ENCODE measurements at regions not wholly inside any gene's neighbourhood (a gene's known extent, or its start where the extent isn't known, plus 50 kb on each side); places are given as distances from the start of the nearest gene placed in this dataset.

DNA sequence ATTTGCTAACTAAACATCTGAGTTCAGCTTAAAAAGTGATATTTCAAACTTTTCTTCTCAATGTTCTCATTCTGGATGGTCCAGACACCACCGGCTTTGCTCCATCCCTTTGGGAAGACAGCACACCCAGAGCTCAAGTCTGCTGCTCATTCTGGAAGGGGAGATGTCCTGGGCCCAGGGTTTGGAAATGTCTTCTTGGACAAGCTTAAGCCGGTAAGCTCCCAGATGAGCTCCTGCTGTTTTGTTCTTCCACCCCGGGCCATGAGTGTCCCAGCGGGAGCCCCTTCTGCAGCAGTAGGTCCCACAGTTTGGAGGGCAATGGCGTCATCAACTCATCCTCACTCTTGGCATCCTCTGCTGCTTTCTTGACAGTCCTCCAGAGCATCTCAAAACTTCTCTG lies 105.2 kb downstream of the TMEM100 start:
- H3K36me3 Mint-ChIP-seq (ENCODE audit: unreplicated experiment) = no peaks in the 10 kb centered on the region
- no peak overlapping the region for H3K27ac Mint-ChIP-seq (ENCODE audit: unreplicated experiment)
- peaks cover 9% of the 10 kb centered on the region for H3K27me3 Mint-ChIP-seq (ENCODE audit: unreplicated experiment)
- no peak for DNase-seq (ENCODE audit: extremely low spot score, unreplicated experiment)
- no peaks in the 10 kb centered on the region for H3K4me1 Mint-ChIP-seq (ENCODE audit: unreplicated experiment)
- TF ChIP-seq, protein P1, sequence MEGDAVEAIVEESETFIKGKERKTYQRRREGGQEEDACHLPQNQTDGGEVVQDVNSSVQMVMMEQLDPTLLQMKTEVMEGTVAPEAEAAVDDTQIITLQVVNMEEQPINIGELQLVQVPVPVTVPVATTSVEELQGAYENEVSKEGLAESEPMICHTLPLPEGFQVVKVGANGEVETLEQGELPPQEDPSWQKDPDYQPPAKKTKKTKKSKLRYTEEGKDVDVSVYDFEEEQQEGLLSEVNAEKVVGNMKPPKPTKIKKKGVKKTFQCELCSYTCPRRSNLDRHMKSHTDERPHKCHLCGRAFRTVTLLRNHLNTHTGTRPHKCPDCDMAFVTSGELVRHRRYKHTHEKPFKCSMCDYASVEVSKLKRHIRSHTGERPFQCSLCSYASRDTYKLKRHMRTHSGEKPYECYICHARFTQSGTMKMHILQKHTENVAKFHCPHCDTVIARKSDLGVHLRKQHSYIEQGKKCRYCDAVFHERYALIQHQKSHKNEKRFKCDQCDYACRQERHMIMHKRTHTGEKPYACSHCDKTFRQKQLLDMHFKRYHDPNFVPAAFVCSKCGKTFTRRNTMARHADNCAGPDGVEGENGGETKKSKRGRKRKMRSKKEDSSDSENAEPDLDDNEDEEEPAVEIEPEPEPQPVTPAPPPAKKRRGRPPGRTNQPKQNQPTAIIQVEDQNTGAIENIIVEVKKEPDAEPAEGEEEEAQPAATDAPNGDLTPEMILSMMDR (IDR thresholded peaks at IDR 0.05) = no peak
- H3K9me3 Mint-ChIP-seq (ENCODE audit: unreplicated experiment) = no peaks in the 10 kb centered on the region
- no peak overlapping the region for H3K4me3 Mint-ChIP-seq (ENCODE audit: unreplicated experiment)

DNA sequence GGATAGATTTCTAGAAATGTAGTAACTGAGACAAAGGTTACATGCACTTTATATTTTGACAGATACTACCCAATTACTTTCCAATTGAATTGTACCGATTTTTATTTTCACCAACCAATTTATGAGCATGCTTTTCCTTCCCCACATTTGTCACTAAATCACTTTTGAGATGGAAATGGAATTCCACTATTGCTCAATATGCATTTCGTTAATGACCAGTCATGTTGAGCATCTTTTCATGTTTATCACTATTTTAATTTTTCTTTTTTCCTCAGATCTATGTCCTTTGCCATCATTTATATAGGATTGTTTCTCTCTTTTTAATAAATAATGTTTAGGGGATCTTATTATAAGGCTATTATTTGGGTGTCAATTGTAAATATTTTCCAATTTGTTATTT lies 102.8 kb upstream of the SMIM36 start:
- TF ChIP-seq, protein P1 (IDR thresholded peaks at IDR 0.05) = no peak
- Mint-ChIP-seq H3K27me3 (ENCODE audit: unreplicated experiment) (peaks cover 9% of the 10 kb centered on the region), H3K4me3 (ENCODE audit: unreplicated experiment) (no peak overlapping the region), H3K9me3 (ENCODE audit: unreplicated experiment) (no peaks in the 10 kb centered on the region), H3K4me1 (ENCODE audit: unreplicated experiment) (no peaks in the 10 kb centered on the region), H3K27ac (ENCODE audit: unreplicated experiment) (no peak overlapping the region), H3K36me3 (ENCODE audit: unreplicated experiment) (no peaks in the 10 kb centered on the region)
- no peak for DNase-seq (ENCODE audit: extremely low spot score, unreplicated experiment)

DNA sequence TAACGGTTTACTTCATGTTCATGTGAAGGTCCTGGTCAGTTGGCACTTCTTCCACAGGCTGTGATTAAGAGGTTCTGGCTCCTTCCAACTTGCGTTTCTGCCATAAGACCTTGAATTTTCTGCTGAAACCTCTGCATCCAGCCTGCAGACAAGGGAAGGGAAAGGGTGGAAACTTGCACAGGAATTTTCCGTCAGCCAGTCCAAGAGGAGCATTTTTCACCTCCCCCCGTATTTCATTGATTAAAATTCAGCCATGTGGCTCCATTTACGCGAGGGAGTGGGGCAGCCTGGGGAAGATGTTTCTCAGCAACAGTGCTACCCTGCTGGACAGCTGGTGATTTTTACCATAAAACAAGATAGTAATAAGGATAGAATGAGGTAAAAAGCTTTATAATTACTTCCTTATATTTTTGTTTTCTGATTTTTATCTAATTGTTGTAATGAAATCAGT lies 101.5 kb upstream of the SMIM36 start:
- Mint-ChIP-seq H3K27ac (ENCODE audit: unreplicated experiment) (no peak overlapping the region), H3K9me3 (ENCODE audit: unreplicated experiment) (no peaks in the 10 kb centered on the region), H3K36me3 (ENCODE audit: unreplicated experiment) (no peaks in the 10 kb centered on the region), H3K4me1 (ENCODE audit: unreplicated experiment) (no peaks in the 10 kb centered on the region), H3K27me3 (ENCODE audit: unreplicated experiment) (peaks cover 5% of the 10 kb centered on the region), H3K4me3 (ENCODE audit: unreplicated experiment) (no peak overlapping the region)
- TF ChIP-seq, protein P1 (IDR thresholded peaks at IDR 0.05) = no peak
- DNase-seq (ENCODE audit: extremely low spot score, unreplicated experiment) = no peak

DNA sequence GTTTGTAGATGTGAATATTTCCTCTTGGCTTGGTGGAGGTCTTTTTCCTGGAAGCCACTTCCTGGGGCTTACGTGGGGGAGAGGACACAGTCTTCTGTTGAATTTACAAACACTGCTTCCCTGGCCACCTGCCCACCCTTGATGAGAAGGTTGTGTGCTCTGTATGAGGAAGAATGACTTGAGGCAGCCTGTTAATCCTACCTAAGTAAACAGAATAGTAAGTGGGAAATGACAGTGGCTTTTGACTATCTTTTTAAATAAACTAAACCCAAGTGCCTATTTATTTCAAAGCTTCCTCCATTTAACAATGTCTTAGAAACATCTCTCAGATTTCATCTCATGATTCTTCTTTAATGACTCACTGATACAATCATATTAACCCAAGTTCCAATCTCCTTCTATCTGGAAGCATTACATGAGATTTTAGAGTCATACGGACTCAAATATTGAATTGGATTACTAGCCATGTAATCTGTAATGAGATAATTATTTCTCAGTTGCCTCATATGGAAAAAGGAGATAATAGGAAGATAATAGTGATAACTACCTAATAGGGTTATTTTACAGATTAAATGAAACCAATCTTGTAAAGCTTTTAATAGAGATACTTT lies 96.6 kb upstream of the SMIM36 start:
- DNase-seq (ENCODE audit: extremely low spot score, unreplicated experiment) = no peak
- no peaks in the 10 kb centered on the region for H3K36me3 Mint-ChIP-seq (ENCODE audit: unreplicated experiment)
- H3K27ac Mint-ChIP-seq (ENCODE audit: unreplicated experiment) = no peak overlapping the region
- TF ChIP-seq, protein P1 (IDR thresholded peaks at IDR 0.05) = no peak
- H3K9me3 Mint-ChIP-seq (ENCODE audit: unreplicated experiment) = no peaks in the 10 kb centered on the region
- H3K27me3 Mint-ChIP-seq (ENCODE audit: unreplicated experiment) = no peaks in the 10 kb centered on the region
- H3K4me3 Mint-ChIP-seq (ENCODE audit: unreplicated experiment) = no peak overlapping the region
- H3K4me1 Mint-ChIP-seq (ENCODE audit: unreplicated experiment) = no peaks in the 10 kb centered on the region

DNA sequence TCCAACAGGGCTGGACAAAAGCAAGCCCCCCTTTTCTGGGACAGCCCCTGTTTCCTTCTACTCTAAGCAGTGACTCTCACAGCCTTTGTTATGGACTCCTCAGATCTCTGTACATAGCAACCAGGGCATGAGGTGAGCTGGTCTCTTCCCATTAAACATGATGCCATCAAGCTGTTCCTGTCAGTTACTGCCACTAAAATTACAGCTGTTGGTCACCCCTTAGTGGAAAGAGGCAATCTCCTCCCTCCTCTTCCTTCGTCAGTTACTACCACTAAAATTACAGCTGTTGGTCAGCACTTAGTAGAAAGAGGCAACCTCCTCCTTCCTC lies 95.2 kb upstream of the SMIM36 start:
- Mint-ChIP-seq H3K9me3 (ENCODE audit: unreplicated experiment) (no peaks in the 10 kb centered on the region), H3K27me3 (ENCODE audit: unreplicated experiment) (no peaks in the 10 kb centered on the region), H3K4me3 (ENCODE audit: unreplicated experiment) (no peak overlapping the region), H3K36me3 (ENCODE audit: unreplicated experiment) (no peaks in the 10 kb centered on the region), H3K4me1 (ENCODE audit: unreplicated experiment) (no peaks in the 10 kb centered on the region), H3K27ac (ENCODE audit: unreplicated experiment) (no peak overlapping the region)
- no peak for DNase-seq (ENCODE audit: extremely low spot score, unreplicated experiment)
- TF ChIP-seq, protein P1 (IDR thresholded peaks at IDR 0.05) = no peak
